NCI-H2029 treated with DMSO at 0.1 percent for 48 hours (cell line): ENCODE measurements at regions not wholly inside any gene's neighbourhood (a gene's known extent, or its start where the extent isn't known, plus 50 kb on each side); places are given as distances from the start of the nearest gene placed in this dataset.

Source experiments
- DNase-seq: peaks from one replicate; lab custom pipeline; 2025; lab: John Stamatoyannopoulos, UW

GRCh38 chr9:88733651-88734421 is 198.9 kb downstream of the NXNL2 start:
- DNase-seq, result no peak

- DNase-seq, result no peak
These were observed 199.5 kb downstream of the NXNL2 start for GRCh38 chr9:88734527-88734926.

- DNase-seq, result no peak
These were observed 201.2 kb downstream of the NXNL2 start for GRCh38 chr9:88736136-88736637.

GRCh38 chr9:88737031-88737430 is 202.1 kb downstream of the NXNL2 start:
- no peak for DNase-seq

- no peak for DNase-seq
These were observed 202.9 kb downstream of the NXNL2 start for GRCh38 chr9:88737876-88738275.

- no peak for DNase-seq
These were observed 203.7 kb downstream of the NXNL2 start for GRCh38 chr9:88738709-88739108.

GRCh38 chr9:88739373-88739772 is 204.4 kb downstream of the NXNL2 start:
- no peak for DNase-seq

GRCh38 chr9:88740844-88741243 is 205.9 kb downstream of the NXNL2 start:
- no peak for DNase-seq

- DNase-seq, result no peak
These were observed 206.4 kb downstream of the NXNL2 start for GRCh38 chr9:88741335-88741734.

- DNase-seq, result no peak
These were observed 207.5 kb downstream of the NXNL2 start for GRCh38 chr9:88742483-88742882.

- DNase-seq, result no peak
These were observed 207.9 kb downstream of the NXNL2 start for GRCh38 chr9:88742905-88743304.

- DNase-seq, result no peak
These were observed 210.5 kb downstream of the NXNL2 start for GRCh38 chr9:88745276-88746001.

GRCh38 chr9:88746029-88746742 is 211.2 kb downstream of the NXNL2 start:
- no peak for DNase-seq

GRCh38 chr9:88746743-88747398 is 211.9 kb downstream of the NXNL2 start:
- DNase-seq, result no peak

GRCh38 chr9:88747768-88748167 is 212.8 kb downstream of the NXNL2 start:
- DNase-seq, result no peak

GRCh38 chr9:88748566-88749261 is 213.7 kb downstream of the NXNL2 start:
- no peak for DNase-seq

GRCh38 chr9:88749420-88749819 is 214.4 kb downstream of the NXNL2 start:
- DNase-seq, result no peak

GRCh38 chr9:88750832-88751360 is 215.9 kb downstream of the NXNL2 start:
- no peak for DNase-seq

GRCh38 chr9:88751781-88752180 is 216.8 kb downstream of the NXNL2 start:
- no peak for DNase-seq

- DNase-seq, result no peak
These were observed 218.9 kb downstream of the NXNL2 start for GRCh38 chr9:88753691-88754367.

- no peak for DNase-seq
These were observed 219.5 kb downstream of the NXNL2 start for GRCh38 chr9:88754452-88754851.
